HCEC 1CT (cell line): ENCODE measurements at regions not wholly inside any gene's neighbourhood (a gene's known extent, or its start where the extent isn't known, plus 50 kb on each side); places are given as distances from the start of the nearest gene placed in this dataset.

ENCODE experiments used
- DNase-seq: peaks from one replicate; pipeline ENCODE4 v3.0.0-alpha.2; 2017

DNA sequence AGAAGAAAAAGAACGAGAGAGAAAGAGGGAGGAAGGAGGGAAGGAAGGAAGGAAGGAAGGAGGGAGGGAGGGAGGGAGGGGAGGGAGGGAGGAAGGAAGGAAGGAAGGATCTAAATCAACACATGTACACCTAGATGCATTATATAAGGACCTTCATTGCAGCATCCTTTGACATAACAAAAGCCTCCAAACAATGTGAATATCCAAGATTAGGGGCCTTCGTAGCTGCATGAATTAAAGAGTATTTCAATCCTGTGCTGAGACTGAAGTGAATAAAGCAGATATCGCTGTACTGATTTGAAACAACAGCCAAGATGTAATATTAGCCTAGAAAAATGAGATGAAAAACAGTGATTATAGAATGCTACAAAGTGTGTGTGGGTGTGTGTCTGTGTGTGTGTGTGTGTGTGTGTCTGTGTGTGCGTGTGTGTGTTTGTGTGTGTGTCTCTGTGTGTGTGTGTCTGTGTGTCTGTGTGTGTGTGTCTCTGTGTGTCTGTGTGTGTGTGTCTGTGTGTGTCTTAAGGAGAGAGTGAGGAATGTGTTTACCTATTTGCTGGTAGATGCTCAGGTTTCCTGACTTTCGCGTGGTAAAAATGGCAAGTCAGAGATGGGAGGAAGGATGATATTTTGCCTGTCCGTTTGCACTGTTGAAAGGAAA, 129.0 kb upstream of the PTPN1 start:
- no peak for DNase-seq

DNA sequence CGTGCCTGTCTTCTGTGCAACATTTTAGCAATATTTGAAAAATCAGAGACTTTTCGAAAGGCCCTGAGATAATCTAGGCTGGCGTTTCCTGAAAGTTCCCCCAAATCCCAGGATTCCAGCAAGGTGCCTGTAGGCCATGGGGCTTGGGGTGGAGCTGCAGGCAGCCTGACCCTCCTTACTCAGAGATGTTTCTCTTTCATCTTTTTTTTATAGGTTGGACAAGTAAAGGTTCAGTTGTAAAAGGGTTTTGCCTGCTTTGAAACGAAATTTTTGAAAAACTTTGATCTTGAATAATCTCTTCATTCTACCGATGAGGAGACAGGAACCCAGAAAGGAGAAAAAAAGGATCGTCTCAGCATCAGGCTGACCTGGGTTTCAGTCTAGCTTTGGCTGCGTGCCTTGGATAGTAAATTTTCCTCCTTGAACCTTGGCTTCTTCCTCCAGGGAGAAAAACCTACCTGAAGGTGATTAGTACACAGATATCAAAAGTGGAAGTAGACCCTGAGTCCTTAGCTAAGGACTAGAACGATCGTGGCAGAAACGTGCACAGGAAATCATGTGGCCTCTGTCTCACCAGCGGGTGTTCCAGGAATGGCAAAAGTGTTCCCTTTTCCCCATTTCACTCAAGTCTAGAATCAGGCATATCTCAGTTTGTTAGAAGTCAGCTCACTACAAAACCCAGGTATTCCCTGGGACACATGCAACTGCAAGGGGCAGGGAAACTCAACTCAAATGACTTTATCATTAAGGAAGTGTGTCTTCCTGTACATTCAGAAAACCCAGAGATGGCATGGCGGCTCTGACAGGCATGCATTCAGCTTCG, 128.2 kb upstream of the PTPN1 start:
- DNase-seq, result no peak

DNA sequence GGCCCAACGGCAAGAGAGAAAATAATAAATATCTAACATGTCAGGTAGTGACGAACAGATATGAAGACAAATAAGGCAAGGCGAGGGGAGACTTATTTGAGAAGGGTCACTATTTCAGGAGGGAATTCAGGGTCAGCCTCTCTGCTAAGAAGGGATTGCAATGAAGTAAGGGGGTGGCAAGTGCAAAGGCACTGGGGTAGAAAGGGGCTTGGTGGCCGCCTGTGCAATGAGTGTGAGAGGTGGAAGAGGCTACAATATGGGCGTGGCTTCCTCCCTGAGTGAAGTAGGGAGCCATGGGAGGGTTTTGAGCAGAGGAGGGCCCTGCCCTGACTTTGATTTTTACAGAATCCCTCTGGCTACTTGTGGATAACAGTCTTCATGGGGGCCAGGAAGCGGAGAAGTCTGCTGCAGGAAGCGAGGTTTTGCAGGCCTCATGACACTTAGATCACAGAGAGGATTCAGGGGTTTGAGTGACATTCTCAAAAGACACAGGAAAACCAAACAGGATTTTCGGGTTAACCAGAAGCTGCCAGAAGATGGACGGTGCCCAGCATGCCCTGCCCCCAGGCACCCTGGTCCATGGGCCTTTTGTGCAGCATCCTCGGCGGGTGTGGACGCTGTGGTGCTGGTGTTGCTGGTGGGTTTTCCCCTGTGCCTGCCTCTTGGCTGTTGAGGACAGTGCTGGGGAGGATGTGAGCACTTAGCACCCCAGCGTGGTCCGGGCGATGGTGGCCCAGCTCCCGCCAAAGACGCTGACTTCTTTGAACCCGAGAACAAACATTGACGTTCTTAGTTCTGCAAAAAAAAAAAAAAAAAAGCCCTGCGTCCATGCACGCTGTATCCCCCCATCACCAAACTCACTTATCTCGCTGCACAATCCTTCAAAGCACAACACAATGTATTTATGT, 124.2 kb upstream of the PTPN1 start:
- DNase-seq, result no peak

DNA sequence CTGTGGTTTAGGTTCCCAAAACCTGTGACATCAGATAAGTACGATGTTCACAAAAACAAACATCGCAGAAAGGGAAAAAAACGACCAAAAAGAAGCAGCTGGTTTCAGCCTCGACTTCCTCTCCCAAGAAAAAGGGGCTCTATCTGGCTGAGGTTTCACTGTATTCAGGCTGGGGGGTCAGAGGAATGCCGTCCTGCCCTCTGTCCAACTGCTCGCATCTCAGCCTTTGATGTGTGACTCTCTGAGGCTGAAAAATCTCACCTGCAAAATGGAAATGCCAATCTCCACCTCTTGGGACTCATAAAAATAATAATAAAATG, 123.6 kb upstream of the PTPN1 start:
- no peak for DNase-seq

DNA sequence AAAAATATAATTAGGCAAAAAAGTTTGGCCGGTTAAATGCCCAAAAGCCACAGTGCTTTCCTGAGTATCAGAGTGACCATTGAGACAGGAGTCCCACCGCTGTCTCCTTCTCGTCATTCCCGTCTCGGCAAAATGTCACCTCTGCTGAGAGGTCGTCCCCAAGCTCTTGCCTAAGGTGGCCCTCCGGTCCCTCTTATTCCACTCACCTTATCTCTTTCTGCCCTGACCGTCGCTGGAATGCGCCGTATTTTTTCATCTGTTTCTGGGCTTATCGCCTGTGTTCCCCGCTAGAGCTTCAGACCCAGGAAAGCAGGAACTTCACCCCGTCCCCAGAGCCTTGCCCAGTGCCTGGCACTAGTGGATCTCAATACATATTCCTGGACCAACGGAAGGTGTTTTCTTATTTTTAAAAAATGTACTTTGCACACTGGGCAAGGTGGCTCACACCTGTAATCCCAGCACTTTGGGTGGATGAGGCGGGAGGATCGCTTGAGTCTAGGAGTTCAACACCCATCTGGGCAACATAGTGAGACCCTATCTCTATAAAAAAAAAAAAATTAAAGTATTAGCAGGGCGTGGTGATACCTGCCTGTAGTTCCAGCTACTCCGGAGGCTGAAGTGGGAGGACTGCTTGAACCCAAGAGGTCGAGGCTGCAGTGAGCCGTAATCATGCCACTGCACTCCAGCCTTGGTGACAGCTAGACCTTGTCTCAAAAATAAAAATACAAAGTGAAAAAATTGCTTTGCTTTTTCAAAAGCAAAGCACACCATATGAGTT, 122.8 kb upstream of the PTPN1 start:
- no peak for DNase-seq

DNA sequence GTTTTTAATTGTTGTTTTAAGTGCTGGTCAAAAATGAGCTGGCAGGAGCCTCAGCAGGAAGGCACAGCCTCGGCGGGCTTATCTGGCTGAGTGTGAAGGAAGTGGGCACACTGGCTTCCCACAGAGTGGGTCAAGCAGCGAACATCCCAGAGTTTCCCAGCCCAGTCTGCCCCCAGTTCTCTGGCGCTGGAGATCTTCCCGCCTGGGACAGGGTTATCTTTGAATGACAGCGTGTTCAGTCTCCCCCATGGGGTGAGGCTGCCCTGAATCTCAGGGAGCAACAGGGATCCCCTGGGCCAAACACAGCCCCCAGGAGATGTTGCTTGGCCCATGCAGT, 122.2 kb upstream of the PTPN1 start:
- no peak for DNase-seq

DNA sequence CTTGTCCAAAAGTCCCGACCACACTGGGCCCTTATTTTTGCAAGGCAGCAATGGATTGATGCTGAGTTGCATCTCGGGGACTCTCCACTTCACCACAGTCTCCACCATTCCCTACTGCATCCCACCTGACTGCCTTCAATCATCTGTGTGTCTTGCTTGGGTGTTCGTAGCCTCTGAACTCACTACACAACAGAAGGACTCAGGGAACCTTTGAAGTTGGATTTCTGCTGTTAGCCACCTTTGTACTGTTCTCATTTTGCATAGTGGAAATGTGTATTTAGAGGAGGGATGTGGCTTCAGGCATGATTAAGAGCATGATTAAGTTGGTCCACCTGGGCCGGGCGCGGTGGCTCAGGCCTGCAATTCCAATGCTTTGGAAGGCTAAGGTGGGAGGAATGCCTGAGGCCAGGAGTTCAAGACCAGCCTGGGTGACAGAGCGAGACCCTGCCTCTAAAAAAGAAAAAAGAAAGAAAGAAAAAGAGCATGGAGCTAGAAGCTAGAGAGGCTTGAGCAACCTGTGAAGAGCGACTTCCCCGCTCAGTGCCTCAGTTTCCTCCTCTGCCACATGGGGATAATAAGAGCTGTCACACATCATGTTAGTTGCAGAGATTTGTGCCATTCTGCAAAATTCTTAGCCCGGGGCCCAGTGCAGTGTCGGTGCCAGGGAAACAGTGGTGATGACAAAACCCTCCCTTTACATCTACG, 121.3 kb upstream of the PTPN1 start:
- no peak for DNase-seq

DNA sequence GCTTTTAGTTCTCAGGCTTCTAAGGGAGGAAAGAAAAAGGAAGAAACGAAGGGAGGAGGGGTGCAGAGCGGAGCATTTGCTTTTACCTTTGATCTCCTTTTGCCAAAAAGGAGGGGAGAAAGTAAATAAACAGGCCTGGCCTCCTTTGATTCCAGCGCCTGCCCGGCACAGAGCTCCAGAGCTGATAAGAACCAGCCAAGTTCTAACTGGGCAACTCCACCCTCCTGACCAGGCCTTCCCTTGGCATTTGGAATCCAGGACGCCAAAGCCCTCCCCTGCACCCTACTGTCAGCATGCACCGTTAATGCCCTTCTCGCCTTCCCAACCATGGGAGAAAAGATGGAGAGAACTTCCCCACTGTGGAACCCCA, 120.8 kb upstream of the PTPN1 start:
- DNase-seq, result no peak

DNA sequence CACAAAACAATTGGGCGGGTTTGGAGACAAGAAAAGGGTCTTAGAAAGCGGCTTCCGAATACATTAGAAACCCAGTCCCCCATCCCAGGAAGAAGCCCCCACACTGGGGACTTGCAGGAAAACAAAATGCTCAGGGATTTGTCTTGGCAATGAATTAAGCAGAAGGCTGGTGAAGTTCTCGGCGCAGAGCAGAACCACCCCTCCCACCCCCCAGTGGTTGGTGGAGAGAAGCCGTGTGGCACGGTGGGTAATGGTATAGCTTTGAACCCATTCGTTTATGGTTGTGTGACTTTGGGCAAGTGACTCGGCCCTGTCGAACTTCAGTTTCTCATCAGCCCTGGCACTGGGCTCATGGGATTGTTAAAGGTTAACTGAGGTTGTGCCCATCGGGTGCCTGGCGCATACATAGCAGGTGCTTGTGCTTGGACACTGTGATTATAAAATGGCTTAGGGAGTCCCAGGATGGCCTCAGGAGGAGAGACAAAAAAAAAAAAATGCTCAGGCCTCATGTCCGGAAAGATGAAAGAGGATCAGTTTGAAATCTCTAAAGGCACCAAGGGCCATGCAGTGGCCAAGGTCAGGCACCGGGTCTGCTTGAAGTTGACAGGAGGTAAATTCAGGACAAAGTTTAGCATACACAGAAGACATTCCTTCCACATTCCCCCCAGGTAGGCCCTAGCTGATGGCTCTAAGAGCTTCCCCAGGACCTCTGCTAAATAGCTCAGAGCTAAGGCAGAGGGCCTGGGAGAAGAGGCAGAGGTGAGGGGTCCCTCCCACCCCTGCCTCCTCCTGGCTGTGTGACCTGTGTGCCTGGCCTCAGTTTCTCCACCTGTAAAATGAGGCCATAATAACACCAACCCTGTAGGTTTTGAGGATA, 120.1 kb upstream of the PTPN1 start:
- DNase-seq, result no peak

DNA sequence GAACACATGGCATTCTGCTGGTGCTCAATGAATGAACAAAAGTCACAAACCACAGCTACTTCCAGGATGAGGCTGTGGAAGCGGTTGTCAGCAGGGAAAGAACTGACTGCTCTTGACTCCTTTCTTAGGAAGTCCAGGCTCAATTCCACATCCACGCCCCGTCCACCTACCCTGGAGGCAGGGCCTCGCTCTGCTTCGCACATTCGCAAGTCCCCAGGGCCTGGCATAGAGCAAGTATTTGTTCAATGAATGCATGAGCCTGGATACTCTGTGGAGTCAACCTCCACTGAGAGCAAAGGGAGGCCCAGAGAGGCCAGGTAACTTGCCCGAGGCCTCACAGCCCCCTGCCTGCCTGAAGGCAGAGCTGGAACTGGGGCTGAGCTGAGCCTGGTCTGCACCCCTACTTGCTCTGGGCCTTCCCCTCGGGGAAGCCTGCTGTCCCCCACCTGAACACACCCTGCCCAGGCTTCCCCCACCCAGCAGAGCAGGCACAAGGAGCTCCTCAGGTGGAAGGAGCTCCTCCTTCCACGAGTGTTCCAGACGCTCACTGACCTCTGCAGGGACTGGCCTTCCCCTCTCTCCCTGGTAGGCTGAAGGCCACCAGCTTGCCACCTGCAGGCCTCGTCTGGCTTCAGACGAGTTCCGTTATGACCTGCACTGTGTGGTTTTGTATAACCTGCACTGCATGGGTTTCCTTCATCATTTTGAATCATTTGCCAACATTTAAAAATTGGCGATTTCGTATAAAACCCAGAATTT, 119.3 kb upstream of the PTPN1 start:
- DNase-seq, result no peak

DNA sequence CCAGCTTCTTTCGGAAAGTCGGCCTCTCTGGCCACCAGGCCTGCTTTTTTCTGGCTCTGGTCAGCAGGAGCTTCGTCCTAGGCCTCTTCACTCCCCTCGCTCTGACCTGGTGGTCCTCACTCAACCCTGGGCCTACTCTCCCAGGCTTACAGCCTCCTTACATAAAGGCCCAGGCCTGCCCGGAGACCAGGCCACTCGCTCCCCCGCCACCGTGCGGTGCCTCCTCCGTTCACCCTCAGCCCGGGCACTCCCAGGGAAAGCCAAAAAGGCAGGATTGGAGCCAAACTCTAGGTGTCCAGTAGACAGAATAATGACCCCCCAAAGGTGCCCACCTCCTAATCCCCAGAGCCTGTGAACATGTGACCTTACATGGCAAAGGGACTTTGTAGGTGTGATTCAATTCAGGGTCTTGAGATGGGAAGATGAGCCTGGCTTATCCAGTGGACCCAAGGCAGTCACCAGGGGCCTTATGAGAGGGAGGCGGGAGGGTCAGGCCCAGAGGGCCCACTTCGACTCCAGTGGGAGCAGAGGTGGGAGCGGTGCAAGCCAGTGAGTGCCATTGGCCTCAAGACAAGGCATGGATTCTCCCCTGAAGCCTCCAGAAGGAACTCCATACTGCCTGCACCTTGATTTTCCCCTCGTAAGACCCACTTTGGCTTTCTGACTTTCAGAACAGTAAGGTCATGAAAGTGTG, 118.6 kb upstream of the PTPN1 start:
- DNase-seq, result no peak

DNA sequence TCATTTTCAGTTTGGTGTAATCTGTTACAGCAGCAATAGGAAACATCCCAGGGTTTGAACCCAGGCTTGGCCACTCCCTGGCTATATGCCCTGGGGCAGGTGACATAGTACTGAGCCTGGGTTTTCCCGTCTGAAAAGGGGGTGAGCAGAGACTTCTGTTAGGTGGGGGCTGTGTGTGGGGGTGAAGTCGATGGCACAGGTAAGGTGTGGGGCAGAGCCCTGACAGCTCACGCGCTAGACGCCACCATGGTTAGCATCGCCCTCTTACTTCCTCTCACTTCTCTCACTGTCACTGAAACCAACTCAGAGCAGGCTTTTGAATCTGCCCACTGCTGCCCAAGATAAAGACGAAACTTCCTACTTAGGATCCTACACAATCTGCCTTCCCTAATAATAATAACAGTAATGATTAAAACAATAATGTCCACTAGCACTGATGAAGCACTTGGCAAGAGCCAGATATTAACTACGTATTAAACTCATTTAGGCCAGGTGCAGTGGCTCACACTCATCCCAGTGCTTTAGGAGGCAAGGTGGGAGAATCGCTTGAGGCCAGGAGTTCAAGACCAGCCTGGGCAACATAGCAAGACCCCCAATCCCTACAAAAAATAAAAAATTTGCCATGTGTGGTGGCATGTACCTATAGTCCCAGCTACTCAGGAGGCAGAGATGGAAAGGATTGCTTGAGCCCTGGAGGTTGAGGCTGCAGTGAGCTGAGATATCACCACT, 117.9 kb upstream of the PTPN1 start:
- DNase-seq, result no peak

DNA sequence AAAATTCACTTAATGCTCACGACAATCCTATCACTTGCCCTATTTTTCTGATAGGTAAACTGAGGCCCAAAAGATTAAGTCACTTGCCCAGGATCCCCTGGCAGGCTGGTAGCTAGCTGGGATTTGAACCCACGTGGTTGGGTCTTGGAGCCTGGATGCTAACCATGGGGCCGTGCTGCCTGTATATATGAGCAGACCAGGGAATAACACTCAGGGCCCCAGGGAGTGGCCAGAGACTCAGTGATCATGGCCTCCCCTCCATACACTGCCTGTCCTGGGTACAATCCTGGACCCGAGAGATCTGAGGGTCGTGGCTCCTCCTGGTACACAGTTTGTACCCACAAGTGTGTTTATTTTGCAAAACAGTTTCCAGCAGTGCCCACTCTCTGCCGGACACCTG, 116.9 kb upstream of the PTPN1 start:
- no peak for DNase-seq

DNA sequence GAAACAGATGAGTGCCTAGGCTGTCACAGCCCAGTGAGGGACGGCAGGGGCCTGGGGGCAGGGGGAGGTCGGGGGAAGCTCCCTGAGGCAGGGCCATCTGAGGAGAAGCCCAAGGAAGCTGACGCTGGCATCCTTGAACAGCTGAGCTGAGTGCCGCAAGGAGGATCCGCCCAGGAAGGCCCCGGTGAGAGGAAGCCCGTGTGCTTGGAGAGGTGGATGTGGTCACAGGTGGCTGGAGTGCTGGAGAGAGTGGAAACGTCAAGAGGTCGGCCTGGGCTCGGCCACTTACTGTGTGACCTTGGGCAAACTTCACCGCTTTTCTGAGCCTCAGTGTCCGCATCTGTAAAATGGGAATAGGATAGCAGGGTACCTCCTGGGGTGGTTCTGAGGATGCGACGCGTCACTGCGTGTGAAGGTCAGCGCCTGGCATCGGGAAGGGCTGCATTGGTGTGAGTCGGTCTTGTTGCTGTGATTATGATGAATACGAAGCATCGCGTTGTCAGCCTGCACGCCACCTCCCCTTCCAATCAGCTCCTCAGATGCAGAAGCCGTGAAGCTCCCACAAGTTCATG, 116.1 kb upstream of the PTPN1 start:
- DNase-seq, result no peak

DNA sequence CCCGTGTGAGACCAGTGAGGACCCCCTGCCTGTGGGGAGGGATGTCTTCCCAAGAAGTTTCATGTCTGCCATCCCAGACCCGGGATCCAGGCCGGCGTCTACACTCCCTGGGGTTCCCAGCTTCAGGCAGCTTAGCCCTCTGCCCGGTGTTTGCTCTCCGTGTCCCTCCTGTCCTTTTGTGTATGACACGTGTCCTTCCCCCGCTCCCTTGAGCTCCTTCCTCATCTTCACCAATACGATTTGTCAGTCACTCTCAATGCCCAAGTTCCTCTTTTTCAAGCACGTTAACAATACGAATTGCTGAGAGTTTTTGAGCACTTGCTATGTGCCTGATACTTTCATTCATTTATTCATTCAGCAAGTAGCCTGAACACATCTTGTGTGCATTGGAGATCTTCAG, 115.6 kb upstream of the PTPN1 start:
- DNase-seq, result no peak

DNA sequence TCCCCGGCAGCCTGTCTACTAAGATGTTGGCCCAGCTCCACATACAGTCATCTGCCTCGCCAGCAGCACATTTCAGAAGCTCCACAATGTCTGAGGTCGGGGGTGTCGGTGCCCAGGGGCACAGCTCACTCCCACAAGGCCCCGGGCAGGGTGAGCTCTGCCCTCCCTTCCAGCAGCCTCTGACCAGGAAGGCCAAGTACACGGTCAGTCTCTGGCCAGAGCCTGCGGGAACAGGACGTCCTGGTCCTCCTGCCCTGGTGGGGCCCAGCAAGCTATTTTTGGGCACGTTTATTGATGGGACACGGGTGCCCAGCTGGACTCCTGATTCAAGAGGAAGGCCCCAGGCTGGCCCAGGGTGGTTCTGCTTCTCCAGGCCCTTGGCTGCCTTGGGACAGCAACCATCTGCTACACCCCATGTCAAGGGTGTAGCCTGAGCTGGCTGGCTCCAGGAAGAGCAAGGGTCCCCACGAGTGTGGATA, 114.9 kb upstream of the PTPN1 start:
- peak; percentile 42 for DNase-seq

DNA sequence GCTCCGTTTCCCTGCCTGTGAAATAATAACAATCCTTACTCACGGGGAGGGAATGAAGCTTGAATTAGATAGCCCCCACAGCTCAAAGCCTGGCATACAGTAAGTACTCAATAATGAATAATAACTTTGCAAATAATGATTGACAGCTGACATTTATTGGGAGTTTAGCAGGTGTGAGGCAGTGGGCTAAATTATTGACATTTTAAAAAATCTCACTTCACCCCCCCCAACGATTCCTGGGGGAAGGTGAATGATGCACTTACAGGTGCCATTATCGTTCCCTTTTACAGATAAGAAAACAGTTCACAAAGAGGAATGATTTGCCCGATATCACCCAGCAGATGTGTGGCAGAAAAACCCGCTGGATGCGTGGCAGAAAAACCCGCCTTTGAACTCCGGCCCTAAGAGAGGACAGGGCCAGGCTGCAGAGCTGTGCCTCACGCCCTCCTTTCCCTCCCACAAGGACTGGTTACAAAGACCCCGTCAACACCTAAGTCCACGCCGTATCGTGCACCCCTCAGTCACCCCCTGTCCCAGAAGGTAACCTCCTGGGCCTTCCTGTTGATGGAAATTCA, 114.2 kb upstream of the PTPN1 start:
- no peak for DNase-seq

DNA sequence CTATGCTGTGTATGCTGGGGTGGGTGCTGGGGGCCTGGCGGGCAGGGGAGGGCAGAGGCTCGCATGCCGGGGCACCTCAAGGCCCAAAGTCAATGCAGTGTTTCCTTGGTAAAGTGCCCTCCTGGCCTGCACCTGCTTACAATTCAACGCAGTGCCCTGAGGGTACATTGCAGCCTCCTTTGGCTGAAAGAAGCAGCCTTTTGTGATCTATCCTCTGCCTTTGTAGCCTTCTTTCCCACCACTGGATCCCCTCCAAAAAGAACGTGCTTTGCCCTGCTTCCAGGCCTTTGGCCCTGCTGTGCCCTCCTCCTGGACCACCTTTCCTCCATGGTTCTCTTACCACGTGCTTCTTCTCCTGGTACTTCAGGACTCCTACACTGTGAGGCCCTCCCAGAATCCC, 113.6 kb upstream of the PTPN1 start:
- no peak for DNase-seq

DNA sequence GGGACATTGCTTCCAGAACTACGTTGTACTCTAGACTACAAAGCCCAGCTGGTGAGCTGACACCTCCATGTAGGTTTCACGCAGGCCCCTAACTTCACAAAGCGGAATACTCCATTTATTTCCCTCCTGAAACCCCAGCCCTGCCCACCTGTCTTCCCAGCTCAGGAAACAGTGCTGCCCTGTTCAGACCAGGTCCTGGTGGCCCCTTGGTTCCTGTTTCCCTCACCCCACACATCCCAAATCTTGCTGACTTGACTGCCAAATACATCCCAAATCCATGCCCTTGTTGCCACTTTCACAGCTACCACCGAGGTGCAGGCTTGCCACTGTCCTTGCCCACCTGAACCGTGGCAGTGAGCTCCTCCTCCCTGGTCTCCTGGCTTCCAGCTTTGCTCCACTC, 113.1 kb upstream of the PTPN1 start:
- no peak for DNase-seq
